ENCODE measurements at regions not wholly inside any gene's neighbourhood (a gene's known extent, or its start where the extent isn't known, plus 50 kb on each side); places are given as distances from the start of the nearest gene placed in this dataset.

DNA sequence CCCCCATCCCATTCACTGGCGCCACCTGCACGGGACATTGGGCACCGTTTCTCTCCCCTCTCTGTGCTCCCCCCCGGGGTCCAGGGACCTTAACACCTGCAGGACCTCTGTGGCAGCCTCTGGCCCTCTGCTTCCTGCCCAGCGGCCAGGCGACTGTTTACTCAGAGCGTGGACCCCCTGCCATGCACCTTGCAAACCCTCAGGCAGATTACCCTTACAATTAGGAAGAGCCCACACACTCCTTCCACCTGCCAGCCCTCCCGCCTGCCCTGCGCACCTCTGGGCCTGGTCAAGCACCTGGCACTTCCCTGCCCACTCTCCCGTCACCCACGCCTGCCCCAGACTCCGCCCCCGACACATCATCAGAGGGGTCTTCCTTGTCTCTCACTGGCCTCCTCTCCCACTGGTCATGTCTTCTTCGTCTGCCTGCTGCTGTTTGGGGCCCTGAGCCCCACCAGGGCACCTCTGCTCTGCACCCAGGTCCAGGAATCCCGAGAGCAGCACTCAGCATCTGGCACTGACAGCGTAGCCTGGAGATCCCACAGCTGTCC lies 281.3 kb upstream of the IRX4 start:
- no peak for TF ChIP-seq EZH2 (optimal IDR thresholded peaks at IDR 0.05; ENCODE audit: low read depth, low read length)
- TF ChIP-seq, protein P1, sequence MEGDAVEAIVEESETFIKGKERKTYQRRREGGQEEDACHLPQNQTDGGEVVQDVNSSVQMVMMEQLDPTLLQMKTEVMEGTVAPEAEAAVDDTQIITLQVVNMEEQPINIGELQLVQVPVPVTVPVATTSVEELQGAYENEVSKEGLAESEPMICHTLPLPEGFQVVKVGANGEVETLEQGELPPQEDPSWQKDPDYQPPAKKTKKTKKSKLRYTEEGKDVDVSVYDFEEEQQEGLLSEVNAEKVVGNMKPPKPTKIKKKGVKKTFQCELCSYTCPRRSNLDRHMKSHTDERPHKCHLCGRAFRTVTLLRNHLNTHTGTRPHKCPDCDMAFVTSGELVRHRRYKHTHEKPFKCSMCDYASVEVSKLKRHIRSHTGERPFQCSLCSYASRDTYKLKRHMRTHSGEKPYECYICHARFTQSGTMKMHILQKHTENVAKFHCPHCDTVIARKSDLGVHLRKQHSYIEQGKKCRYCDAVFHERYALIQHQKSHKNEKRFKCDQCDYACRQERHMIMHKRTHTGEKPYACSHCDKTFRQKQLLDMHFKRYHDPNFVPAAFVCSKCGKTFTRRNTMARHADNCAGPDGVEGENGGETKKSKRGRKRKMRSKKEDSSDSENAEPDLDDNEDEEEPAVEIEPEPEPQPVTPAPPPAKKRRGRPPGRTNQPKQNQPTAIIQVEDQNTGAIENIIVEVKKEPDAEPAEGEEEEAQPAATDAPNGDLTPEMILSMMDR (IDR thresholded peaks at IDR 0.05; ENCODE audit: low read length), result no peak
- TF ChIP-seq EZH2phosphoT487 (IDR thresholded peaks at IDR 0.05; ENCODE audit: low read length), result no peak
